Tibial nerve (tissue), 4 donors: ENCODE measurements at regions not wholly inside any gene's neighbourhood (a gene's known extent, or its start where the extent isn't known, plus 50 kb on each side); places are given as distances from the start of the nearest gene placed in this dataset.

ENCODE experiments used
- CTCF ChIP-seq, 5 experiments: fragments of 200-600 bp in 3 of 5; fragments of 450-650 bp in 2 of 5; sonication (generic) in 3 of 5; IDR thresholded peaks; one replicate each; pipeline ENCODE4 v1.5.1; 2016 to 2019; ENCODE audit warnings: antibody characterized with exemption in 5 of 5, mild to moderate bottlenecking in 3 of 5, moderate library complexity in 2 of 5
- EP300 ChIP-seq, 2 donors: sonication (generic); formaldehyde crosslinking; IDR thresholded peaks; one replicate each; pipeline ENCODE4 v1.6.1; 2017; ENCODE audit warnings: antibody characterized with exemption in 2 of 2, mild to moderate bottlenecking in 1 of 2
- POLR2A ChIP-seq, 2 donors: fragments of 450-650 bp; IDR thresholded peaks; one replicate each; pipeline ENCODE4 v1.6.1; 2017; ENCODE audit warnings: antibody characterized with exemption in 2 of 2, mild to moderate bottlenecking in 2 of 2, moderate library complexity in 2 of 2

GRCh38 chr21:24693779-24694178 is 913.5 kb downstream of the MRPL39 start:
- TF ChIP-seq CTCF (IDR thresholded peaks at IDR 0.05) (no peak), EP300 (IDR thresholded peaks at IDR 0.05) (no peak), POLR2A (IDR thresholded peaks at IDR 0.05) (no peak)
